K562 (cell line): ENCODE measurements at regions not wholly inside any gene's neighbourhood (a gene's known extent, or its start where the extent isn't known, plus 50 kb on each side); places are given as distances from the start of the nearest gene placed in this dataset.
A peak's percentile ranks its signal among the peaks of the same experiment; 100 is the strongest.

Experiments used
- ATAC-seq: fragments of 200-7000 bp; cut with Tn5 transposase; 3 replicates; pipeline ENCODE4 v1.9.1; 2020; ENCODE audit warnings: moderate library complexity
- BruUV-seq: library from RNA; stranded (reverse); fragments of 400-500 nt; replicated peaks from 2 replicates; lab custom pipeline; 2021; lab: Mats Ljungman, UMichigan
- CTCF ChIA-PET: fragments of 300-600 bp; formaldehyde crosslinking; extraction: SDS; loops from one replicate; lab custom pipeline; 2021; ENCODE audit warnings: low intra/inter-chr PET ratio; lab: Yijun Ruan, JAX
- POLR2A ChIA-PET: fragments of 300-600, 350-650 bp; sonication (Branson Sonifier 250); formaldehyde crosslinking; extraction: SDS; loops from one replicate; lab custom pipeline; 2021; ENCODE audit warnings: antibody characterized with exemption, inconsistent platforms; lab: Yijun Ruan, JAX
- DNase-seq, 4 experiments: peaks; one replicate each; pipeline versions ENCODE4 v3.0.0 to v3.0.0-alpha.2; 2011 to 2018; ENCODE audit warnings: low spot score in 3 of 4, mixed read lengths in 3 of 4; ENCODE audit errors: extremely low read depth in 1 of 4
- FAIRE-seq: peaks from 2 replicates; lab custom pipeline; 2011; peaks lifted over from hg19 to GRCh38; lab: Jason Lieb, UNC
- H2AFZ ChIP-seq: 2 replicates; pipeline ENCODE4 v1.6.0; 2011; ENCODE audit warnings: low read depth, low read length, control low read depth, inconsistent platforms
- H3K27ac ChIP-seq: fragments of 200-600 bp; 3 replicates; pipeline ENCODE4 v1.8.0; 2011; ENCODE audit warnings: low read depth, mild to moderate bottlenecking, control low read depth, inconsistent platforms, low read length, moderate library complexity, mixed read lengths; ENCODE audit errors: extremely low read depth
- H3K27me3 ChIP-seq, 2 experiments: fragments of 300-600 bp in 1 of 2; 2 replicates in 1 of 2; 3 replicates in 1 of 2; pipeline versions ENCODE4 v1.6.0 to v1.8.0; 2011; ENCODE audit warnings: inconsistent platforms in 2 of 2, low read length in 2 of 2, mild to moderate bottlenecking in 1 of 2, mixed read lengths in 1 of 2, moderate library complexity in 1 of 2; ENCODE audit not compliant: control insufficient read depth in 2 of 2, insufficient read depth in 2 of 2
- H3K36me3 ChIP-seq: fragments of 300-600 bp; 3 replicates; pipeline ENCODE4 v1.8.0; 2011; ENCODE audit warnings: mild to moderate bottlenecking, low read length, inconsistent platforms; ENCODE audit not compliant: control insufficient read depth, insufficient read depth
- H3K4me1 ChIP-seq, 2 experiments: fragments of 200-600 bp in 1 of 2; replicated peaks in 1 of 2; 2 replicates in 1 of 2; 3 replicates in 1 of 2; pipeline versions ENCODE4 v1.5.1 to v1.8.0; 2011; ENCODE audit warnings: inconsistent platforms in 2 of 2, low read length in 2 of 2, mild to moderate bottlenecking in 1 of 2, mixed read lengths in 1 of 2, moderate library complexity in 1 of 2; ENCODE audit not compliant: control insufficient read depth in 2 of 2, insufficient read depth in 2 of 2
- H3K4me2 ChIP-seq: 2 replicates; pipeline ENCODE4 v1.6.1; 2011; ENCODE audit warnings: low read length, control low read depth, inconsistent platforms, mixed read lengths; ENCODE audit not compliant: insufficient read depth
- H3K4me3 ChIP-seq: fragments of 200-600 bp; sonication (generic), shearing (Covaris generic); 2 replicates; pipeline ENCODE4 v1.5.1; 2016; ENCODE audit warnings: control low read depth, inconsistent platforms
- H3K79me2 ChIP-seq: fragments of 200-600 bp; 3 replicates; pipeline ENCODE4 v1.8.0; 2011; ENCODE audit warnings: low read length, inconsistent platforms; ENCODE audit not compliant: control insufficient read depth, insufficient read depth
- H3K9ac ChIP-seq, 2 experiments: 2 replicates each; pipeline versions ENCODE4 v1.6.0 to v1.6.1; 2011; ENCODE audit warnings: low read depth in 2 of 2, low read length in 2 of 2, control low read depth in 1 of 2, inconsistent platforms in 1 of 2, mild to moderate bottlenecking in 1 of 2, mixed read lengths in 1 of 2; ENCODE audit not compliant: insufficient read depth in 1 of 2
- H3K9me1 ChIP-seq: one replicate; pipeline ENCODE4 v1.6.0; 2011; ENCODE audit warnings: inconsistent platforms, mild to moderate bottlenecking, low read length, moderate library complexity; ENCODE audit not compliant: control insufficient read depth, insufficient read depth
- H3K9me3 ChIP-seq: replicated peaks from 2 replicates; pipeline ENCODE4 v1.5.1; 2011; ENCODE audit warnings: low read depth, low read length, inconsistent platforms; ENCODE audit not compliant: control insufficient read depth, insufficient read depth
- H4K20me1 ChIP-seq: replicated peaks from 2 replicates; pipeline ENCODE4 v1.6.1; 2011; ENCODE audit warnings: low read length, inconsistent platforms, mixed read lengths; ENCODE audit not compliant: control insufficient read depth, insufficient read depth
- ARHGAP35 ChIP-seq: fragments of 450-650 bp; IDR thresholded peaks from 2 replicates; pipeline ENCODE4 v1.6.1; 2018; ENCODE audit not compliant: partially characterized antibody
- CCAR2 ChIP-seq: fragments of 200-400 bp; formaldehyde crosslinking; IDR thresholded peaks from 2 replicates; pipeline ENCODE4 v1.6.1; 2017; ENCODE audit warnings: mild to moderate bottlenecking, low read depth, low read length
- CEBPG ChIP-seq, 3 experiments: fragments of 200-800 bp in 1 of 3; sonication (Bioruptor generic) in 1 of 3; sonication (generic) in 1 of 3; formaldehyde crosslinking in 1 of 3; IDR thresholded peaks in 2 of 3; conservative IDR thresholded peaks in 1 of 3; 2 replicates each; pipeline versions ENCODE4 v1.6.1 to v1.8.0; 2016 to 2022; ENCODE audit warnings: missing compliant biosample characterization in 2 of 3, missing genetic modification characterization in 2 of 3, mild to moderate bottlenecking in 1 of 3, missing genetic modification reagents in 1 of 3
- ERF ChIP-seq: fragments of 450-650 bp; formaldehyde crosslinking; IDR thresholded peaks from 2 replicates; pipeline ENCODE4 v1.4.0; 2020; ENCODE audit warnings: mild to moderate bottlenecking, mixed read lengths
- FOXJ2 ChIP-seq: fragments of 200-800 bp; sonication (Bioruptor generic); IDR thresholded peaks from 2 replicates; pipeline ENCODE4 v1.6.1; 2016; ENCODE audit warnings: missing genetic modification characterization, missing compliant biosample characterization
- GABPA ChIP-seq: fragments of 200-800 bp; sonication (Bioruptor generic); conservative IDR thresholded peaks from 2 replicates; pipeline ENCODE4 v1.6.1; 2016; ENCODE audit warnings: low read depth, missing genetic modification characterization, missing compliant biosample characterization
- MCM5 ChIP-seq: fragments of 450-650 bp; IDR thresholded peaks from 2 replicates; pipeline ENCODE4 v1.6.1; 2016; ENCODE audit warnings: low read depth
- PRMT5 ChIP-seq: sonication (generic); formaldehyde crosslinking; IDR thresholded peaks from 2 replicates; pipeline ENCODE4 v1.5.0; 2020; ENCODE audit warnings: missing genetic modification reagents
- ZNF134 ChIP-seq: fragments of 250-450 bp; sonication (Bioruptor Pico); conservative IDR thresholded peaks from 2 replicates; pipeline ENCODE4 v1.4.0; 2020
- ZNF75A ChIP-seq: fragments of 450-650 bp; formaldehyde crosslinking; IDR thresholded peaks from 2 replicates; pipeline ENCODE4 v1.4.0; 2020; ENCODE audit warnings: mild to moderate bottlenecking
- WGBS: fragments of 100-300 bp; shearing (Covaris generic); methylation state at CpG from one replicate; pipeline ENCODE4 v1.1.6; 2016; ENCODE audit warnings: low coverage, mixed read lengths; ENCODE audit not compliant: insufficient coverage; ENCODE audit errors: missing lambda C conversion rate; 5-methylcytosine and 5-hydroxymethylcytosine counted together
- in situ Hi-C: fragments of 300-500 bp; cut with MboI; formaldehyde crosslinking; loops from 4 replicates; pipeline ENCODE4 v1.15.0; 2018; ENCODE audit warnings: inconsistent platforms, mixed read lengths
- intact Hi-C: fragments of 100-400 bp; cut with micrococcal nuclease; formaldehyde crosslinking; loops from 2 replicates; pipeline ENCODE4 v1.14.2; 2022
- TF ChIP-seq, protein P1 (sequence below): fragments of 450-650 bp; IDR thresholded peaks from 2 replicates; pipeline ENCODE4 v1.6.1; 2016; ENCODE audit warnings: low read depth, mild to moderate bottlenecking, moderate library complexity

- no TSS peak for BruUV-seq
- DNase-seq (no peak), FAIRE-seq (no peak), ATAC-seq (peak; percentile 42; the same call in 1 of the 3 replicates)
- H3K9me3 ChIP-seq = no peaks in the 10 kb centered on the region
- H3K9ac ChIP-seq = no peak overlapping the region
- CTCF ChIA-PET = no interaction called here
- no peaks in the 10 kb centered on the region for H3K9me1 ChIP-seq
- H3K4me1 ChIP-seq = no peaks in the 10 kb centered on the region
- H3K27ac ChIP-seq = no peak overlapping the region
- no peaks in the 10 kb centered on the region for H3K79me2 ChIP-seq
- H3K4me2 ChIP-seq = no peak overlapping the region
- no peaks in the 10 kb centered on the region; a peak in 1 of 5 replicates for H3K27me3 ChIP-seq
- POLR2A ChIA-PET = interaction anchor here (0.8 to 1.2 kb wide), 3 partner anchors 8 to 95 kb away, joined by 3 to 5 read pairs (median 4); no protein-coding TSS in a partner anchor
- no peaks in the 10 kb centered on the region for H4K20me1 ChIP-seq
- TF ChIP-seq ZNF75A (no peak), CEBPG (CRISPR knock-in tag; IDR thresholded peaks at IDR 0.05) (no peak), CEBPG (tag; conservative IDR thresholded peaks at IDR 0.05 in 1 of 2, IDR thresholded peaks at IDR 0.05 in 1 of 2) (no peak), FOXJ2 (tag) (no peak), PRMT5 (CRISPR knock-in tag) (no peak), ARHGAP35 (no peak), GABPA (no peak), MCM5 (no peak), ERF (CRISPR knock-in tag) (no peak), ZNF134 (CRISPR knock-in tag) (no peak), CCAR2 (no peak)
- TF ChIP-seq, protein P1, sequence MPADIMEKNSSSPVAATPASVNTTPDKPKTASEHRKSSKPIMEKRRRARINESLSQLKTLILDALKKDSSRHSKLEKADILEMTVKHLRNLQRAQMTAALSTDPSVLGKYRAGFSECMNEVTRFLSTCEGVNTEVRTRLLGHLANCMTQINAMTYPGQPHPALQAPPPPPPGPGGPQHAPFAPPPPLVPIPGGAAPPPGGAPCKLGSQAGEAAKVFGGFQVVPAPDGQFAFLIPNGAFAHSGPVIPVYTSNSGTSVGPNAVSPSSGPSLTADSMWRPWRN = no peak
- H3K36me3 ChIP-seq = no peaks in the 10 kb centered on the region
- no peak overlapping the region for H3K4me3 ChIP-seq
- WGBS = 1% methylated on average over 5 of the region's 5 CpGs
- in situ Hi-C loops = no loop called here
- H2AFZ ChIP-seq = no peak overlapping the region
- intact Hi-C loops = no loop called here
Observed at GRCh38 chr1:185450917-185451316, 133.9 kb upstream of the IVNS1ABP start.
